ENCODE measurements at regions not wholly inside any gene's neighbourhood (a gene's known extent, or its start where the extent isn't known, plus 50 kb on each side); places are given as distances from the start of the nearest gene placed in this dataset.

GRCh38 chr3:41148478-41148877, 50.8 kb upstream of the CTNNB1 start:
- Histone ChIP-seq H3K4me3 (ENCODE audit: low read length) (no peak overlapping the region), H3K27me3 (ENCODE audit: control insufficient read depth, insufficient read depth, low read length, poor library complexity, severe bottlenecking) (no peaks in the 10 kb centered on the region), H3K36me3 (ENCODE audit: control insufficient read depth, insufficient read depth, low read length) (no peaks in the 10 kb centered on the region), H3K4me1 (ENCODE audit: control insufficient read depth, insufficient read depth, low read length) (no peaks in the 10 kb centered on the region), H3K9ac (ENCODE audit: extremely low read depth, low read length, poor library complexity, severe bottlenecking) (no peak overlapping the region), H3K27ac (ENCODE audit: low read depth, low read length) (no peak overlapping the region), H3K9me3 (ENCODE audit: control insufficient read depth, low read length) (peaks cover 20% of the 10 kb centered on the region)
- Mint-ChIP-seq H3K36me3 (ENCODE audit: low read depth) (no peaks in the 10 kb centered on the region), H3K4me3 (no peak overlapping the region), H3K27ac (no peak overlapping the region), H3K4me1 (peaks cover 17% of the 10 kb centered on the region), H3K9me3 (peaks cover 14% of the 10 kb centered on the region), H3K27me3 (ENCODE audit: insufficient read depth) (peaks cover 3% of the 10 kb centered on the region)
- no peak for DNase-seq
- TF ChIP-seq CTCF (conservative IDR thresholded peaks at IDR 0.05) = no peak
- 91% methylated on average over 1 of the region's 2 CpGs; no CpG with 5 or more reads in 1 of the 2 experiments for WGBS, 2 experiments (ENCODE audit: insufficient coverage in 1 of 2, insufficient read length in 1 of 2)

GRCh38 chr3:41148901-41149300, 50.4 kb upstream of the CTNNB1 start:
- peaks cover 3% of the 10 kb centered on the region for H3K27me3 Mint-ChIP-seq (ENCODE audit: insufficient read depth)
- H3K27ac Mint-ChIP-seq = no peak overlapping the region
- Histone ChIP-seq H3K4me1 (ENCODE audit: control insufficient read depth, insufficient read depth, low read length) (no peaks in the 10 kb centered on the region), H3K9me3 (ENCODE audit: control insufficient read depth, low read length) (peaks cover 20% of the 10 kb centered on the region), H3K4me3 (ENCODE audit: low read length) (no peak overlapping the region), H3K36me3 (ENCODE audit: control insufficient read depth, insufficient read depth, low read length) (no peaks in the 10 kb centered on the region), H3K27ac (ENCODE audit: low read depth, low read length) (no peak overlapping the region), H3K9ac (ENCODE audit: extremely low read depth, low read length, poor library complexity, severe bottlenecking) (no peak overlapping the region), H3K27me3 (ENCODE audit: control insufficient read depth, insufficient read depth, low read length, poor library complexity, severe bottlenecking) (no peaks in the 10 kb centered on the region)
- no peaks in the 10 kb centered on the region for H3K36me3 Mint-ChIP-seq (ENCODE audit: low read depth)
- 64 to 65% methylated on average over 4 of the region's 4 CpGs for WGBS, 2 experiments (ENCODE audit: insufficient coverage in 1 of 2, insufficient read length in 1 of 2)
- no peak for TF ChIP-seq CTCF (conservative IDR thresholded peaks at IDR 0.05)
- no peak overlapping the region for H3K4me3 Mint-ChIP-seq
- no peak for DNase-seq
- peaks cover 17% of the 10 kb centered on the region for H3K4me1 Mint-ChIP-seq
- H3K9me3 Mint-ChIP-seq = peaks cover 14% of the 10 kb centered on the region

Measured in endodermal cell (in vitro differentiated cells).